ENCODE measurements at regions not wholly inside any gene's neighbourhood (a gene's known extent, or its start where the extent isn't known, plus 50 kb on each side); places are given as distances from the start of the nearest gene placed in this dataset.
A peak's percentile ranks its signal among the peaks of the same experiment; 100 is the strongest.

DNA sequence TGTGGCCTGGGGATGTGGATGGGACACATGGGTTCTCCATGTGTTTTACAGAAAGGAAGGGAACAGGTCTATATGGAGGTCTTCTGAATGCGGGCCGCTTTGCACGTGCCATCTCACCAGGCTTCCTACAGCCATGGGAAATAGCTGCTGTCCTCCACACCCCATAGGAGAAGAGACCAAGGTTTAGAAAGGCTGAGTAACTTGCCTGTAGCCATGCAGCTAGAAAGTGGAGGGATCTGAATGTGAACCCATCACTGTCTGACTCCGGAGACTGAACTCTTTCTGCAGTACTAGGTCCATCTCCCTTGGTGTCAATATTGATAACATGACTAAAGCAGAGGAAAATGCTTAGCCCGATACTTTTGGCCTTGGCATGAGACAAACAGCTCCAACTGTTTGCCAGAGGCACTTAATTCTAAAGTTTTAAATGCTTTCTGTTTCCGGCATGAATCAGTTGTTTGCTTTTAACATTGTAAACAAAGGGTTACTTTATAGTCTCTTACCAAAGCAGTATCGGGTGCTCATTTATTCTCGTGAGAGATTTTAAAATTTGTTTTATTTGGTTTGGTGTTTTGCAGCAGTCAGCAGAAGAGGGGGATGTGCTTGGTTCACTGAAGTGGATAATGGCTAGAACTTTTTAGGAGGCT lies 64.8 kb upstream of the LOXL4 start:
- no peak for DNase-seq (ENCODE audit: low spot score)

DNA sequence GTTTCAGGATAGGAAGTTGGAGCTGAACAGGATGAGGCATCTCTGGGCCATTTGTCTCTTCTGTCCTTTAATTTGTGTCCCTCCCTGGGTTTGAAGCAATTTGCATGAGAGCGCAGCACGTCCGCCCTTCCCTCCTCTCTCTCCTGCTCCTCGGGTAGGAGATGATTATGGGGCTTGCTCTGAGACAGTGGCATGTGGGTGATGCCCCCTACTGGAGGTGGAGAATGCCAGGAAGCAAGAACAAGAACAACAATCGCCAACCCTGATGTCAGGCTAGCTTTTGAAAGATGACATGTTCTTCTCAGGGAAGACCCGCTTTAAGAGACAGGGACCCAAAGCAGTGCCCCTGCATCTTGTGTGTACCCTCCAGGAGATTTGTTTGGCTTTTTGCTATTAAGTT lies 63.9 kb upstream of the LOXL4 start:
- DNase-seq (ENCODE audit: low spot score) = peak; percentile 38

DNA sequence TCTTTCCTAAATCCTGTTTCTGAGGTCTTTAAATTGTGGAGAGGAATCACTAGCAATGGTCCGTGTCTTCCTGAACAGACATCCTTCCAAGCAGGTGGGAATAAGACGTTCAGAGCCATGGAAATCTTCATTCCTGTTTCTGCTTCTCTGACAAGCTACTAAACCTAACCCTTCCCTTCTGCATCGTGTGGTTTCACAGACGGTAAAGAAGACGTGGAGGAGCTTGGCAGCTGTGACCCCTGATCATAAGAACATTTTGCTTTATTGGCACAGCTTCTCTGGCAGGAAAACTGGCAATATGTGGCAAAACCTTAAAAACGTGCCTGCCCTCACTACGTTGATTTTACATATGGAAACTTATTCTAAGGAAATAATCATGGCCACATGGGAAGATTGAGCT lies 63.0 kb upstream of the LOXL4 start:
- DNase-seq (ENCODE audit: low spot score) = no peak

GRCh38 chr10:98328640-98329039 lies 60.6 kb upstream of the LOXL4 start:
- no peak for DNase-seq (ENCODE audit: low spot score)

- no peak for DNase-seq (ENCODE audit: low spot score)
Measured at GRCh38 chr10:98328163-98328562, 60.2 kb upstream of the LOXL4 start.

DNA sequence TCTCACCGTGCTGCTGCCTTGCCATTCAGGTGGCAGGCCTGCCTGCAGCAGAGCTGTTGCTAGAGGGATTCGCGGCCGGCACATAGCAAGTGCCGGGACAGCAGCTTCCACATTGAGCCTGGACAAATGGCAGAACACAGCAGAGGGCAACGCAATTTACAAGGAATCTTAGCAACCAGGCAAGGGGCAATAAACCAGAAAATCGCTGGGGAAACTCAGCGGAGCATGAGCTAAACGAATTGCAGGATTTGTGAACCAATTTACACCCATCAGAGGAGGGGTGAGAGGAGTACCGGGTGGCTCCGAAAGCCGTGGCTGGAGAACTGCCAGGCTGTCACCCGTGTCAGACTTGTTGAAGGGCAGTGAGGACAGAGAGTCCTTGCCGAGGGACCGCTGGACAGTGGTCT lies 58.6 kb upstream of the LOXL4 start:
- no peak for DNase-seq (ENCODE audit: low spot score)

- peak; percentile 72 for DNase-seq (ENCODE audit: low spot score)
Measured at GRCh38 chr10:98323221-98324164, 55.5 kb upstream of the LOXL4 start.

DNA sequence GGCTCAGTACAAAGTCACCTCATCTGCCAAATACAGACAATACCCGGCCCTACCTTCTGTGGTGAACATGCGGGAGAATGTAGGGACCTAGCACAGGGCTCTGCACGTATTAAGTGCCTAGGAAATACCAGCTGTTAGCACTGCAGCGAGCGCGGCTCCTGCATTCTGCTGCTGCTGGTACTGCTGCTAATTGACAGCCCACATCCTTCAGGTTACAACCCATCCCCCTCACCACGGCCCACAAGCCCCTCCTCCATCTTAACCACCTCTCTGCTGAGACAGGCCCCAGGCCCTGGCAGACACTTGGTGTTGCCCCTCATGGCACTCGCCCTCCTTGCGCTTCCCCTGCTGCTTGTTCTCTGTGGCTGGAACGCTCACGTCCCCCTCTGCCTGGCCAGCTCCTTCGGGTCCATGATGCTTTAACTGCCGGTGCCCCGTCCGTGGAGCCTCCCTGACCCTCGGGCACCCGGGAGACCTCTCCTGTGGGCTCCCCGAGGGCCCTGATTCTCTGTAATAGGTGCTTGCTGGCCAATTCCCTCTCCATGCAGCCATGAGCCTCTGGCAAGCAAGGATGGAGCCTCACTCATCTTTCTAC lies 53.3 kb upstream of the LOXL4 start:
- DNase-seq (ENCODE audit: low spot score) = peak; percentile 84

DNA sequence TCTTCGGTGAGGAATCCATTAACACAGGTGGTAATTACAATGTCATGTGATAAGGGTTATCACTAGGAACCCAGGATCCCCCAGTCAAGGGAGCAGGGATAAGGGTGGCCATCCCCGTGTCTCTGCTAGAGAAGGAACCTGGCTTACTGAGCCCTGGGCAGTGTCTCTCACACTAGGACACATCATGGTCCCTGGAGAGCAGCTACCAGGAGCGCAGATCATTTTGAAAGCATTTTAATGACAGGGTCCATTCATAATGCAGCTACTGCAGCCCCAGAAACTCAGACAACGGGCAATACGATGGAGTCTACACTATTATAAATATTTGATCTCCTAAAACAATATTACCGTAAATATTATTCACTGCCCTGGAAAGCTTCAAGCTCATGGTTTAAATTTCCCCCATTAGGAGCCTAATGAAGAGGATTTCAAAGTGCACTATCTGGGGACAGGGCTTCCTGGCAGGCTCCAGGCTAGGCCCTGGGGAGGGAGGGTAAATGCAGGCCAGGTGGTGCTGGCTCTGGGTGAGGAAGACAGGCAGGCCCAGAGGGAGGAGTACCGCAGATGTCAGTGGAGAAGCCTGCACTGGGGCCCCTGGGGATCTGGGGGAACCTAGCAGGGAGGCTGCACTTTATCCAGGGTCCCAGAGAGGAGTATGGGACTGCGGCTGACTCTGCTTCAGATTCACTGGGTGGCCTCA lies 52.6 kb upstream of the LOXL4 start:
- peak; percentile 69 for DNase-seq (ENCODE audit: low spot score)

DNA sequence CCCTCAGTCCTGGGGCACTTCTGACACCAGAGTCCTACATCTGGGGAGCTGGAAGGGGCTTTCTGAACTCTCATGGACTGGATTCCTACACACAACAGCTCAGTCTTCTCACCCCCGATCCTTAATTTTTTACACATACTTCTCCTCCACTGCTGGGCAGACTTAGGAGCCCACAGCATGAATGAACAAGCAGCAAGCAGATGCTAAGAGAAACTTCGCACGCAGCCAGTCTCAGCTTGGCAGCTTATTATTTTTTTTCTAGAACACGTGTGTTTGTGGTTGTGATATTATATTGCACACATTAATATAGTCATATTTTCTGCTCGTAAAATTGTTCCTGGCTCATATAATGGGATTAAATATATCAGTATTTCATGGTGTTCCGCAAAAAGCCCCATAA lies 50.9 kb upstream of the LOXL4 start:
- no peak for DNase-seq (ENCODE audit: low spot score)

Data from SK-N-DZ (cell line).